Thoracic aorta (tissue), 2 donors: ENCODE measurements at regions not wholly inside any gene's neighbourhood (a gene's known extent, or its start where the extent isn't known, plus 50 kb on each side); places are given as distances from the start of the nearest gene placed in this dataset.
"Not testable (repeated sequence)": the region's sequence is repeated elsewhere in the genome, so short reads cannot be mapped to it uniquely, and the experiment has no call there.

Experiments
- ATAC-seq: fragments of 150-250 bp; one replicate; pipeline ENCODE4 v1.8.0; 2017; ENCODE audit warnings: low read depth; ENCODE audit not compliant: insufficient number of reproducible peaks, low FRiP score
- DNase-seq: peaks from one replicate; pipeline ENCODE4 v3.0.0-alpha.2; 2020; ENCODE audit warnings: low spot score
- H3K27ac ChIP-seq, 2 donors: fragments of 200-600 bp; sonication (generic); 1 replicate in 1 of 2; 2 replicates in 1 of 2; pipeline ENCODE4 v1.5.1; 2016; ENCODE audit warnings: mild to moderate bottlenecking in 2 of 2, moderate library complexity in 2 of 2
- H3K27me3 ChIP-seq: fragments of 200-600 bp; sonication (generic); replicated peaks from 2 replicates; pipeline ENCODE4 v1.6.0; 2016; ENCODE audit warnings: mild to moderate bottlenecking; ENCODE audit not compliant: insufficient read depth
- H3K36me3 ChIP-seq: fragments of 200-600 bp; sonication (generic); one replicate; pipeline ENCODE4 v1.5.1; 2016
- H3K4me1 ChIP-seq, 2 donors: fragments of 200-600 bp; sonication (generic); 1 replicate in 1 of 2; 2 replicates in 1 of 2; pipeline versions ENCODE4 v1.5.1 to v1.6.0; 2016; ENCODE audit warnings: low read depth in 2 of 2, mild to moderate bottlenecking in 1 of 2; ENCODE audit not compliant: control insufficient read depth in 1 of 2
- H3K4me3 ChIP-seq: fragments of 200-600 bp; sonication (generic); 2 replicates; pipeline ENCODE4 v1.5.1; 2016; ENCODE audit warnings: mild to moderate bottlenecking
- H3K9me3 ChIP-seq: fragments of 200-600 bp; sonication (generic); 2 replicates; pipeline ENCODE4 v1.5.1; 2016
- CTCF ChIP-seq: fragments of 200-600 bp; sonication (generic); IDR thresholded peaks from one replicate; pipeline ENCODE4 v1.5.1; 2019; ENCODE audit warnings: antibody characterized with exemption

DNA sequence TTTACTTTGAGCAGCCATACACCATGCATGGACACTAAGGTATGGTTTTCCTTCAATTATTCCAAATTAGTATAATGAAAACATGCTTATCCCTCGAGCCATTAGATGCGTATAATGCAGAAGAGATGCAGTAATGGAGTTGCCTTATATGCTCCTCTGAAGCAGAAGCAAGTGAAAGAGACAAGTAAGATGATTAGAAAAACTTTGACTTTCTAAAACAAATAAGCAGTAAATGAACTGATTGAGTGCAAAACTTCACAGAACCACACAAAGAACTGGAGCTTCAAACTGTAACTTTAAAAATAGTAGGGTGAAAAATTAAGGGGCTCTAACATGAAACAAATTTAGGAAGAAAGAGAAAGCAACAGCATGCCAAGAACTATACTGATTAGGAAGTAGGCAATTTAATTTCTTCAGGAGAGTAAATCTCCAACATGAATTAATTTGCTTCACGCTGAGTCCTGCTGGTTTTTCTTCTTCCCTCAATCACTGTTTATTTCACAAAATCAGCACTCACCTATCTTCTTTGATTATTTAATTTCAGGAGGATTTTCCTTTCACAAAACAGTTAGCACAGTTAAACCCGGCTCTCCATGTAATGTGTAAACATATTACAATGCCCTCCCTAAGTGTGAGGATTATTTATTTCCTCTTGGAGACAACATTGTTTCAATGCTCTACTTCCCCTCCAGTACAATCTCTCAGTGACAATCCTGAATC, 90.3 kb upstream of the PAM start:
- ATAC-seq (no peak), DNase-seq (no peak)
- no peak for TF ChIP-seq CTCF
- Histone ChIP-seq H3K27me3 (no peaks in the 10 kb centered on the region), H3K9me3 (no peaks in the 10 kb centered on the region), H3K4me1 (peaks cover 0 to 12% of the 10 kb centered on the region in 2 donors), H3K36me3 (no peaks in the 10 kb centered on the region), H3K27ac (no peak overlapping the region), H3K4me3 (peak overlapping the region; percentile 29)

DNA sequence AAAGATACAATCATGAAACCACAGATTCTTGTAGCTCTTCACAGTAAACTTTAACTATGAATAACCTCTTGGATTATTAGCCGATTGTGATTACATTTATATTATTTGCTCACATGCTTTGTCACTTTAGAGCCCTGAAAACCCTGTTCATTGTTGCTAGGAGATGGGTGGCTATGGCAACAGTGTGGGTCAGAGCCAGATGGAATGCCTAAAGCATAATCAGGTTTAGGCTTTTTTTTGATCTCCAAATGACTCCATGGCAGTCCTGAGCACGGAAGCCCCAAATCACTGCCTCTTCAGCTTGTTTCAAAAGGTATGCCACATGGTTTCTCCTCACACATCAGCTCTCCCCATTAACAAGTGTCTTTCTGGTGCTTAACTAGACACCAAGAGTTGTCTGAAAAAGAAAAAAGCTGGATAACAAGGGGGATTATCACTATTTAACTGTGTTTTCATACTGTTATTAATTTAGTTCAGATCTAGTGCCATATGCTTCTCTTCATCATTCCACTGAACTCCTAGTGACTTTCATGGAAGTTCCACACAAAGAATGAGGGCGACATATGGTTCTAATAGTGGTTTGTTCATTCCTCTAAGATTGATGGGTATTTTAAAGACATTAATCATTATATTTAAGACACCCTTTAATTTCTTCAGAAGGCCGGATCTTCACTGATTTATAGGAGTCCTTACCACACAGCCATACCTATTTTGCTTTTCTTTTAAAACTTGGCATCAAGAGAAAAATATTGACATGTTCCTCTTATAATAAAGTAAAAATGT, 88.8 kb upstream of the PAM start:
- TF ChIP-seq CTCF: no peak
- H3K9me3 ChIP-seq: no peaks in the 10 kb centered on the region
- no peaks in the 10 kb centered on the region for H3K36me3 ChIP-seq
- H3K4me3 ChIP-seq: no peak overlapping the region
- no peak overlapping the region for H3K27ac ChIP-seq
- H3K4me1 ChIP-seq: peaks cover 0 to 12% of the 10 kb centered on the region in 2 donors
- no peak for DNase-seq
- no peak for ATAC-seq
- H3K27me3 ChIP-seq: no peaks in the 10 kb centered on the region

DNA sequence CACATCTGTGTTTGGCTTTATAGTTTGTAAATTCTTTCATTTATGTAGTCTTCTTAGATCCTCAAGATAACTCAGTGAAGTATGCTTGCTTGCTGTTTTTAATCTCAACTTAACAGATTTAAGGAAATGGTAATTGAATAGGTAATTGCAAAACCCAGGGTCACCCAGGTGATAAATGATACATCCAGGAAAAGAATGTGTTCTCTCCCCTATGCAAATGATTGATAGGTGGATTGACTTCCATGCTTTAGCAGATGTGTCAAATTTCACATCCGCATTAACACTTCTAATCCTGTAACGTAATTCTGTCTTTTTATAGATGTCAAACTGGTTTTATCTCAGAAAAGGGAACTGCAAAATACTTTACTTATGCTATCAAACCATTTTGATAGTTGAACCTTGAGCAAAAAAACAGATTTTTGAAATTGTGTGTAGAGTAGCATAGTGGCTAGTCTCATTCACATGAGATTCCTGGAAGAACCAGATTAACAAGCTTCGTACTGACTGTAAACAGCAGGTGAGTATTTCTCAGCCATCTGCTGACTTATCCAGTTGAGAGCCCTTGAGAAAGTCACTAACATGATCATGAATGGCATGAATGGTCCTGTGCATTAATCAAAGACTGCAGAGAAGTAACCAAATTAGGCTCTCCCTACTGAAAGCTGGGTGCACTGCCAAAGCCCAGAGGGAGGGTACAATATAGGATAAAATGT, 86.7 kb upstream of the PAM start:
- no peaks in the 10 kb centered on the region for H3K27me3 ChIP-seq

DNA sequence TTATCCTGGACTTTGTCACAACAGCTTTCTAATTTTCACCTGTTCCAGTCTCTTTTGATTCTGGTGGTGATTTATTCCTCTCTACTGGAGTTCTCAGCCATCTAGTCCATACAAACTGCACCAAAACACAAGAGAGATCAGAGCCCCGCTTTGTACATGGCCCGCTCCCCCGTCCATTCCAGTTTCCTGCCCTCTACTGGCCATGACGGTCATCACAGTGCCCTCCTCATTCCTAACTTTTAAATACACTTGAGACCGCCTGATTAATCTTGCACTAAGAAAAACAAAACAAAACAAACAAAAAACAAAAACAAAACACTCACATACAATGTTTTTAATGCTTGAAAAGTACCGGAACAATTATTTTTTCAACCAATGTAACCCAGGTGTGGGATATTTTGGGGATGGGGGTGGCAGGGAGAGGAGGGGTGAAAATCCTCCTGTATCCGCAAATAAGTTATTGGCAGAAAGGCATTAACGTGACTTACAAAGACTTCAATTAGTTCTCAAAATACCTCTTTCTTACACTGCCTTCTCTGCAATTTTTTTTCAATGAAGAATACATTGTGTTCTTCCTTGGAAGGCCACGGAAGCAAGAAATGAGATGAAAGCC, 84.8 kb upstream of the PAM start:
- H3K4me1 ChIP-seq: peaks cover 0 to 2% of the 10 kb centered on the region in 2 donors
- no peak for ATAC-seq

More for the DNA sequence above, 86.7 kb upstream of the PAM start:
- DNase-seq: no peak
- Histone ChIP-seq H3K4me1 (peaks cover 0 to 12% of the 10 kb centered on the region in 2 donors), H3K9me3 (no peaks in the 10 kb centered on the region), H3K4me3 (no peak overlapping the region), H3K36me3 (no peaks in the 10 kb centered on the region), H3K27ac (no peak overlapping the region)
- TF ChIP-seq CTCF: no peak
- no peak for ATAC-seq

DNA sequence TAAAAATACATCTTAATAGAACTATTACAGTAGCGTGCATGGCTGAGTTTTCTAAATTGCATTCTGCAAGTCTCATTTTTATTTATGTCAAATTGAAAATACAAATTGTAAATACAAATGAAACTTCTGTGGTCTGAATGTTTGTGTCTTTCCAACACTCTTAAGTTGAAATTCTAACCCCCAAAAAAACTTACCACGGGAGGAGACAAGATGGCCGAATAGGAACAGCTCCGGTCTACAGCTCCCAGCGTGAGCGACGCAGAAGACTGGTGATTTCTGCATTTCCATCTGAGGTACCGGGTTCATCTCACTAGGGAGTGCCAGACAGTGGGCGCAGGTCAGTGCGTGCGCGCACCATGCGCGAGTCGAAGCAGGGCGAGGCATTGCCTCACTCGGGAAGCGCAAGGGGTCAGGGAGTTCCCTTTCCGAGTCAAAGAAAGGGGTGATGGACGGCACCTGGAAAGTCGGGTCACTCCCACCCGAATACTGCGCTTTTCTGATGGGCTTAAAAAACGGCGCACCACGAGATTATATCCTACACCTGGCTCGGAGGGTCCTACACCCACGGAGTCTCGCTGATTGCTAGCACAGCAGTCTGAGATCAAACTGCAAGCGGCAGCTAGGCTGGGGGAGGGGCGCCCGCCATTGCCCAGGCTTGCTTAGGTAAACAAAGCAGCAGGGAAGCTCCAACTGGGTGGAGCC, 83.9 kb upstream of the PAM start:
- H3K36me3 ChIP-seq, H3K4me3 ChIP-seq, H3K4me1 ChIP-seq, H3K27me3 ChIP-seq, H3K27ac ChIP-seq, ATAC-seq, H3K9me3 ChIP-seq, DNase-seq: not testable (repeated sequence)

More for the DNA sequence above, 84.8 kb upstream of the PAM start:
- H3K9me3 ChIP-seq: no peaks in the 10 kb centered on the region
- no peak overlapping the region for H3K4me3 ChIP-seq
- no peaks in the 10 kb centered on the region for H3K27me3 ChIP-seq
- no peak overlapping the region for H3K27ac ChIP-seq
- no peak for DNase-seq
- H3K36me3 ChIP-seq: no peaks in the 10 kb centered on the region
- TF ChIP-seq CTCF: peak; percentile 31
